WTC11 (cell line): ENCODE measurements at regions not wholly inside any gene's neighbourhood (a gene's known extent, or its start where the extent isn't known, plus 50 kb on each side); places are given as distances from the start of the nearest gene placed in this dataset.

Source experiments
- ARID4B ChIP-seq: sonication (generic); formaldehyde crosslinking; IDR thresholded peaks from 2 replicates; pipeline ENCODE4 v1.8.0; 2023; ENCODE audit warnings: missing genetic modification reagents, mild to moderate bottlenecking, borderline replicate concordance
- ATF1 ChIP-seq: sonication (generic); formaldehyde crosslinking; IDR thresholded peaks from 2 replicates; pipeline ENCODE4 v1.8.1; 2023; ENCODE audit warnings: mild to moderate bottlenecking, moderate library complexity, missing genetic modification reagents
- CTCF ChIP-seq: fragments of 200-600 bp; IDR thresholded peaks from 2 replicates; pipeline ENCODE4 v1.8.0; 2022; ENCODE audit warnings: antibody characterized with exemption
- ETV6 ChIP-seq: sonication (generic); formaldehyde crosslinking; IDR thresholded peaks from 2 replicates; pipeline ENCODE4 v1.8.1; 2022; ENCODE audit warnings: mild to moderate bottlenecking, missing genetic modification reagents
- JUN ChIP-seq: sonication (generic); formaldehyde crosslinking; IDR thresholded peaks from 2 replicates; pipeline ENCODE4 v1.8.0; 2023; ENCODE audit warnings: mild to moderate bottlenecking, missing genetic modification reagents
- MAX ChIP-seq: sonication (generic); formaldehyde crosslinking; IDR thresholded peaks from 2 replicates; pipeline ENCODE4 v1.8.0; 2022; ENCODE audit warnings: mild to moderate bottlenecking, missing genetic modification reagents
- PREB ChIP-seq: sonication (generic); formaldehyde crosslinking; IDR thresholded peaks from 2 replicates; pipeline ENCODE4 v1.8.1; 2022; ENCODE audit warnings: mild to moderate bottlenecking, missing genetic modification reagents, moderate library complexity, borderline replicate concordance
- TEAD4 ChIP-seq: sonication (generic); formaldehyde crosslinking; IDR thresholded peaks from 2 replicates; pipeline ENCODE4 v1.8.0; 2022; ENCODE audit warnings: mild to moderate bottlenecking, missing genetic modification reagents
- ZNF219 ChIP-seq: sonication (generic); formaldehyde crosslinking; IDR thresholded peaks from 2 replicates; pipeline ENCODE4 v1.8.0; 2023; ENCODE audit warnings: missing genetic modification reagents, mild to moderate bottlenecking, borderline replicate concordance
- ZNF423 ChIP-seq: fragments of 250-450 bp; sonication (Bioruptor Pico); IDR thresholded peaks from 2 replicates; pipeline ENCODE4 v2.1.2; 2022; ENCODE audit warnings: mild to moderate bottlenecking, moderate library complexity
- TF ChIP-seq, protein P1 (sequence below): fragments of 250-450 bp; sonication (Bioruptor Pico); IDR thresholded peaks from 2 replicates; pipeline ENCODE4 v1.9.0; 2021; ENCODE audit warnings: mild to moderate bottlenecking

DNA sequence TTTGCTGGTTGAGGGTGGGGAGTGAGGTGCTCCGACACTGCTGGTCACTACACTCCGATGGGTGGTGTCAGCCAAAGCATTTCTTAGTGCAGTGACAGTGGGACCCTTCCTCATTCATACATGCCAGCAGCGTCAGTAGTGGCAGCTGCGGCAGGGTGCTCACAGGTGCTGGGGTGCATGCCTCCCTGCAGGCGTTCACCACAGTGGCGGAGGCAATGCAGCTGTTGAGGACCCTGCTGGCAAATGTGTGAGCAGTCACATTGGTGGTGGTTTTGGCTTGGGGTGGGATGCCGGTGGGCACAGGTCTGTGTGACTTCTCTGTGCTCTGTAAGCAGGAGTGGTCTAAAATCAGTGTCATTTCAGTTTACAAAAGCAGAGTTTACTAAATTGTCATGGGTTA is 464.6 kb downstream of the FUT8 start:
- TF ChIP-seq ZNF423 (CRISPR knock-in tag) (no peak), ETV6 (CRISPR knock-in tag) (no peak), ZNF219 (CRISPR knock-in tag) (no peak), CTCF (no peak), ARID4B (CRISPR knock-in tag) (no peak), MAX (CRISPR knock-in tag) (no peak), JUN (CRISPR knock-in tag) (no peak), ATF1 (CRISPR knock-in tag) (no peak), PREB (CRISPR knock-in tag) (no peak), TEAD4 (CRISPR knock-in tag) (no peak)
- TF ChIP-seq, protein P1, sequence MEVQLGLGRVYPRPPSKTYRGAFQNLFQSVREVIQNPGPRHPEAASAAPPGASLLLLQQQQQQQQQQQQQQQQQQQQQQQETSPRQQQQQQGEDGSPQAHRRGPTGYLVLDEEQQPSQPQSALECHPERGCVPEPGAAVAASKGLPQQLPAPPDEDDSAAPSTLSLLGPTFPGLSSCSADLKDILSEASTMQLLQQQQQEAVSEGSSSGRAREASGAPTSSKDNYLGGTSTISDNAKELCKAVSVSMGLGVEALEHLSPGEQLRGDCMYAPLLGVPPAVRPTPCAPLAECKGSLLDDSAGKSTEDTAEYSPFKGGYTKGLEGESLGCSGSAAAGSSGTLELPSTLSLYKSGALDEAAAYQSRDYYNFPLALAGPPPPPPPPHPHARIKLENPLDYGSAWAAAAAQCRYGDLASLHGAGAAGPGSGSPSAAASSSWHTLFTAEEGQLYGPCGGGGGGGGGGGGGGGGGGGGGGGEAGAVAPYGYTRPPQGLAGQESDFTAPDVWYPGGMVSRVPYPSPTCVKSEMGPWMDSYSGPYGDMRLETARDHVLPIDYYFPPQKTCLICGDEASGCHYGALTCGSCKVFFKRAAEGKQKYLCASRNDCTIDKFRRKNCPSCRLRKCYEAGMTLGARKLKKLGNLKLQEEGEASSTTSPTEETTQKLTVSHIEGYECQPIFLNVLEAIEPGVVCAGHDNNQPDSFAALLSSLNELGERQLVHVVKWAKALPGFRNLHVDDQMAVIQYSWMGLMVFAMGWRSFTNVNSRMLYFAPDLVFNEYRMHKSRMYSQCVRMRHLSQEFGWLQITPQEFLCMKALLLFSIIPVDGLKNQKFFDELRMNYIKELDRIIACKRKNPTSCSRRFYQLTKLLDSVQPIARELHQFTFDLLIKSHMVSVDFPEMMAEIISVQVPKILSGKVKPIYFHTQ (CRISPR knock-in tag), result no peak
